EH (cell line): ENCODE measurements at regions not wholly inside any gene's neighbourhood (a gene's known extent, or its start where the extent isn't known, plus 50 kb on each side); places are given as distances from the start of the nearest gene placed in this dataset.

Source experiments
- DNase-seq: peaks from one replicate; pipeline ENCODE4 v3.0.0-alpha.2; 2015; ENCODE audit warnings: low read depth

GRCh38 chr15:31264559-31265089 lies 62.0 kb upstream of the KLF13 start:
- DNase-seq: no peak

- DNase-seq: no peak
Observed at GRCh38 chr15:31265090-31265870, 61.4 kb upstream of the KLF13 start.

GRCh38 chr15:31265871-31266711 lies 60.5 kb upstream of the KLF13 start:
- DNase-seq: peak; percentile 34

GRCh38 chr15:31266712-31267111 lies 59.9 kb upstream of the KLF13 start:
- DNase-seq: no peak

- DNase-seq: no peak
Observed at GRCh38 chr15:31267161-31268107, 59.2 kb upstream of the KLF13 start.

GRCh38 chr15:31268108-31268501 lies 58.5 kb upstream of the KLF13 start:
- DNase-seq: no peak

GRCh38 chr15:31268911-31269784 lies 57.5 kb upstream of the KLF13 start:
- DNase-seq: no peak

- DNase-seq: no peak
Observed at GRCh38 chr15:31269816-31270575, 56.6 kb upstream of the KLF13 start.

- DNase-seq: no peak
Observed at GRCh38 chr15:31270767-31271166, 55.9 kb upstream of the KLF13 start.

- no peak for DNase-seq
Observed at GRCh38 chr15:31271224-31271635, 55.4 kb upstream of the KLF13 start.

- DNase-seq: no peak
Observed at GRCh38 chr15:31271711-31272557, 54.7 kb upstream of the KLF13 start.

GRCh38 chr15:31272558-31273257 lies 53.9 kb upstream of the KLF13 start:
- no peak for DNase-seq

GRCh38 chr15:31273258-31273941 lies 53.2 kb upstream of the KLF13 start:
- DNase-seq: no peak

- no peak for DNase-seq
Observed at GRCh38 chr15:31274496-31275330, 51.9 kb upstream of the KLF13 start.

- DNase-seq: no peak
Observed at GRCh38 chr15:31275331-31276262, 51.0 kb upstream of the KLF13 start.
